Body of pancreas (tissue), 4 donors: ENCODE measurements at regions not wholly inside any gene's neighbourhood (a gene's known extent, or its start where the extent isn't known, plus 50 kb on each side); places are given as distances from the start of the nearest gene placed in this dataset.

Experiments
- CTCF ChIP-seq, 7 experiments: fragments of 450-650 bp in 4 of 7; fragments of 200-600 bp in 3 of 7; sonication (generic) in 3 of 7; IDR thresholded peaks; one replicate each; pipeline ENCODE4 v1.5.1; 2016 to 2019; ENCODE audit warnings: antibody characterized with exemption in 7 of 7
- POLR2A ChIP-seq, 3 donors: fragments of 450-650 bp; IDR thresholded peaks; one replicate each; pipeline ENCODE4 v1.6.1; 2016; ENCODE audit warnings: antibody characterized with exemption in 3 of 3, mild to moderate bottlenecking in 2 of 3

- TF ChIP-seq CTCF (IDR thresholded peaks at IDR 0.05) = no peak
- no peak for TF ChIP-seq POLR2A (IDR thresholded peaks at IDR 0.05)
These were observed 209.6 kb downstream of the RPRM start for GRCh38 chr2:153268941-153269461.
